Mucosa of descending colon (tissue), 3 donors: ENCODE measurements at regions not wholly inside any gene's neighbourhood (a gene's known extent, or its start where the extent isn't known, plus 50 kb on each side); places are given as distances from the start of the nearest gene placed in this dataset.

Experiments
- ATAC-seq: fragments of 200-7000 bp; cut with Tn5 transposase; one replicate; pipeline ENCODE4 v1.9.1; 2020; ENCODE audit warnings: mild to moderate bottlenecking, moderate library complexity
- DNase-seq, 3 donors: peaks; one replicate each; pipeline ENCODE4 v3.0.0-alpha.2; 2020
- H3K36me3 ChIP-seq: fragments of 200-600 bp; one replicate; pipeline ENCODE4 v1.8.0; 2021; ENCODE audit warnings: low read depth, mild to moderate bottlenecking
- H3K4me1 ChIP-seq: fragments of 200-600 bp; one replicate; pipeline ENCODE4 v1.8.0; 2021; ENCODE audit warnings: low read depth, mild to moderate bottlenecking
- H3K4me3 ChIP-seq: fragments of 200-600 bp; one replicate; pipeline ENCODE4 v1.8.0; 2021; ENCODE audit warnings: mild to moderate bottlenecking
- H3K9me3 ChIP-seq: fragments of 200-600 bp; one replicate; pipeline ENCODE4 v1.8.0; 2021; ENCODE audit warnings: mild to moderate bottlenecking
- CTCF ChIP-seq: fragments of 200-600 bp; IDR thresholded peaks from one replicate; pipeline ENCODE4 v1.8.0; 2022; ENCODE audit warnings: antibody characterized with exemption, mild to moderate bottlenecking
- intact Hi-C, 2 donors: fragments of 100-400 bp; cut with DNase I in 1 of 2; cut with micrococcal nuclease in 1 of 2; formaldehyde crosslinking; loops; one replicate each; pipeline versions ENCODE4 v1.11.0 to v1.11.1; 2022; cut with DNase I, micrococcal nuclease
- donor health status: DM: no; HTN: no; CAD: no; lungs with moderate emphysema.
- donor health status: DM: no; HTN: no; CAD: no.
- donor health status: DM: no; HTN: yes; CAD: no.

- ATAC-seq: no peak
- Histone ChIP-seq H3K9me3 (no peaks in the 10 kb centered on the region), H3K4me3 (no peak overlapping the region), H3K36me3 (no peaks in the 10 kb centered on the region), H3K4me1 (no peaks in the 10 kb centered on the region)
- no peak for TF ChIP-seq CTCF
- no peak for DNase-seq
- intact Hi-C loops: no loop called here
Measured at GRCh38 chr6:93829009-93829408, 409.6 kb upstream of the EPHA7 start.

- Histone ChIP-seq H3K4me1 (no peaks in the 10 kb centered on the region), H3K9me3 (no peaks in the 10 kb centered on the region), H3K4me3 (no peak overlapping the region), H3K36me3 (no peaks in the 10 kb centered on the region)
- TF ChIP-seq CTCF: no peak
- intact Hi-C loops: no loop called here
- DNase-seq (no peak), ATAC-seq (no peak)
Measured at GRCh38 chr6:93828553-93828952, 409.2 kb upstream of the EPHA7 start.

GRCh38 chr6:93827728-93828127 is 408.4 kb upstream of the EPHA7 start:
- no peak overlapping the region for H3K4me3 ChIP-seq
- H3K4me1 ChIP-seq: no peaks in the 10 kb centered on the region
- H3K36me3 ChIP-seq: no peaks in the 10 kb centered on the region
- DNase-seq: no peak
- H3K9me3 ChIP-seq: no peaks in the 10 kb centered on the region
- TF ChIP-seq CTCF: no peak
- intact Hi-C loops: no loop called here
- no peak for ATAC-seq

GRCh38 chr6:93825950-93826349 is 406.6 kb upstream of the EPHA7 start:
- ATAC-seq (no peak), DNase-seq (no peak)
- Histone ChIP-seq H3K4me1 (no peaks in the 10 kb centered on the region), H3K9me3 (no peaks in the 10 kb centered on the region), H3K4me3 (no peak overlapping the region), H3K36me3 (no peaks in the 10 kb centered on the region)
- intact Hi-C loops: no loop called here
- no peak for TF ChIP-seq CTCF

GRCh38 chr6:93823489-93823888 is 404.1 kb upstream of the EPHA7 start:
- intact Hi-C loops: no loop called here

More at GRCh38 chr6:93823489-93823888, 404.1 kb upstream of the EPHA7 start:
- DNase-seq: no peak
- no peak for ATAC-seq
- no peak overlapping the region for H3K4me3 ChIP-seq
- H3K9me3 ChIP-seq: no peaks in the 10 kb centered on the region
- no peaks in the 10 kb centered on the region for H3K4me1 ChIP-seq
- TF ChIP-seq CTCF: no peak
- H3K36me3 ChIP-seq: no peaks in the 10 kb centered on the region
